Keratinocyte (primary cell): ENCODE measurements at regions not wholly inside any gene's neighbourhood (a gene's known extent, or its start where the extent isn't known, plus 50 kb on each side); places are given as distances from the start of the nearest gene placed in this dataset.

Experiments used
- DNase-seq: peaks from one replicate; pipeline ENCODE4 v3.0.0-alpha.2; 2011; ENCODE audit warnings: low read depth, missing footprints, low spot score
- FAIRE-seq: peaks from 2 replicates; lab custom pipeline; 2011; peaks lifted over from hg19 to GRCh38; lab: Jason Lieb, UNC
- H2AFZ ChIP-seq: 2 replicates; pipeline ENCODE4 v1.6.0; 2012; ENCODE audit warnings: low read length, control low read depth, inconsistent platforms; ENCODE audit not compliant: control insufficient read depth
- H3K27ac ChIP-seq: 2 replicates; pipeline ENCODE4 v1.5.1; 2011; ENCODE audit warnings: low read length; ENCODE audit not compliant: control insufficient read depth, insufficient read depth
- H3K27me3 ChIP-seq: 3 replicates; pipeline ENCODE4 v1.6.0; 2011; ENCODE audit warnings: low read length; ENCODE audit not compliant: control insufficient read depth, insufficient read depth; ENCODE audit errors: extremely low read depth
- H3K36me3 ChIP-seq, 2 experiments: 2 replicates in 1 of 2; 3 replicates in 1 of 2; pipeline ENCODE4 v1.5.1; 2011; ENCODE audit warnings: low read length in 2 of 2, mild to moderate bottlenecking in 1 of 2; ENCODE audit not compliant: control insufficient read depth in 2 of 2, insufficient read depth in 2 of 2; ENCODE audit errors: extremely low read depth in 1 of 2
- H3K4me1 ChIP-seq: 3 replicates; pipeline ENCODE4 v1.5.1; 2011; ENCODE audit warnings: low read length; ENCODE audit not compliant: control insufficient read depth, insufficient read depth; ENCODE audit errors: extremely low read depth
- H3K4me2 ChIP-seq: 3 replicates; pipeline ENCODE4 v1.6.0; 2011; ENCODE audit warnings: low read depth, low read length; ENCODE audit not compliant: control insufficient read depth, insufficient read depth; ENCODE audit errors: extremely low read depth
- H3K4me3 ChIP-seq, 3 experiments: fragments of 200-600 bp in 1 of 3; sonication (generic) in 1 of 3; 2 replicates in 2 of 3; 3 replicates in 1 of 3; pipeline ENCODE4 v1.5.1; 2011 to 2016; ENCODE audit warnings: low read length in 3 of 3, mild to moderate bottlenecking in 3 of 3, control low read depth in 2 of 3, inconsistent platforms in 1 of 3, low read depth in 1 of 3, mixed read lengths in 1 of 3, mixed run types in 1 of 3, moderate library complexity in 1 of 3; ENCODE audit not compliant: control insufficient read depth in 2 of 3, insufficient read depth in 2 of 3; ENCODE audit errors: extremely low read depth in 1 of 3
- H3K79me2 ChIP-seq: 2 replicates; pipeline ENCODE4 v1.6.0; 2012; ENCODE audit warnings: low read length; ENCODE audit not compliant: control insufficient read depth, insufficient read depth
- H3K9ac ChIP-seq: 3 replicates; pipeline ENCODE4 v1.6.0; 2011; ENCODE audit warnings: low read length; ENCODE audit not compliant: control insufficient read depth, insufficient read depth; ENCODE audit errors: extremely low read depth
- H3K9me1 ChIP-seq: 3 replicates; pipeline ENCODE4 v1.6.0; 2011; ENCODE audit warnings: low read length; ENCODE audit not compliant: control insufficient read depth, insufficient read depth; ENCODE audit errors: extremely low read depth
- H3K9me3 ChIP-seq: 2 replicates; pipeline ENCODE4 v1.5.1; 2012; ENCODE audit warnings: low read depth, low read length; ENCODE audit not compliant: control insufficient read depth
- H4K20me1 ChIP-seq: 3 replicates; pipeline ENCODE4 v1.6.0; 2011; ENCODE audit warnings: low read length; ENCODE audit not compliant: control insufficient read depth, insufficient read depth; ENCODE audit errors: extremely low read depth
- CTCF ChIP-seq, 3 experiments: IDR thresholded peaks in 1 of 3; conservative IDR thresholded peaks in 1 of 3; optimal IDR thresholded peaks in 1 of 3; 2 replicates in 2 of 3; 3 replicates in 1 of 3; pipeline versions ENCODE3 to v1.5.1; 2011; ENCODE audit warnings: low read length in 3 of 3, mild to moderate bottlenecking in 3 of 3, moderate library complexity in 2 of 3, control low read depth in 1 of 3, inconsistent platforms in 1 of 3; ENCODE audit not compliant: insufficient read depth in 2 of 3; ENCODE audit errors: extremely low read depth in 1 of 3
- EZH2 ChIP-seq: IDR thresholded peaks from one replicate; pipeline ENCODE4 v1.6.1; 2012; ENCODE audit warnings: inconsistent platforms, mild to moderate bottlenecking, low read length, moderate library complexity
- dilution Hi-C: fragments of 300-500 bp; cut with MboI; formaldehyde crosslinking; loops from one replicate; pipeline ENCODE4 v1.7.0; 2020; ENCODE audit warnings: low sequenced_read_pairs; ENCODE audit not compliant: extremely low pct_ligation_motif_present

- H3K36me3 ChIP-seq, result no peaks in the 10 kb centered on the region
- DNase-seq (no peak), FAIRE-seq (no peak)
- TF ChIP-seq EZH2 (no peak), CTCF (optimal IDR thresholded peaks at IDR 0.05 in 1 of 3, IDR thresholded peaks at IDR 0.05 in 1 of 3, conservative IDR thresholded peaks at IDR 0.05 in 1 of 3; ENCODE audit: extremely low read depth in 1 of 3, insufficient read depth in 2 of 3, low read length in 3 of 3) (no peak)
- H3K79me2 ChIP-seq, result no peaks in the 10 kb centered on the region
- no peak overlapping the region for H2AFZ ChIP-seq
- peaks cover 17% of the 10 kb centered on the region for H3K27me3 ChIP-seq
- no peaks in the 10 kb centered on the region for H3K4me1 ChIP-seq
- H3K27ac ChIP-seq, result no peak overlapping the region
- no peaks in the 10 kb centered on the region for H4K20me1 ChIP-seq
- dilution Hi-C loops, result no loop called here
- no peak overlapping the region for H3K4me2 ChIP-seq
- H3K4me3 ChIP-seq, result no peak overlapping the region
- no peaks in the 10 kb centered on the region for H3K9me1 ChIP-seq
- H3K9ac ChIP-seq, result no peak overlapping the region
- no peaks in the 10 kb centered on the region for H3K9me3 ChIP-seq
Measured at GRCh38 chr7:47192978-47193377, 388.9 kb downstream of the TNS3 start.

- no peaks in the 10 kb centered on the region for H3K9me3 ChIP-seq
- no peak for DNase-seq
- H3K4me1 ChIP-seq, result no peaks in the 10 kb centered on the region
- H3K4me3 ChIP-seq, result no peak overlapping the region
- H3K27ac ChIP-seq, result no peak overlapping the region
- no peak overlapping the region for H3K9ac ChIP-seq
- dilution Hi-C loops, result no loop called here
- H3K9me1 ChIP-seq, result no peaks in the 10 kb centered on the region
- H3K36me3 ChIP-seq, result no peaks in the 10 kb centered on the region
- no peak for TF ChIP-seq CTCF (optimal IDR thresholded peaks at IDR 0.05 in 1 of 3, IDR thresholded peaks at IDR 0.05 in 1 of 3, conservative IDR thresholded peaks at IDR 0.05 in 1 of 3; ENCODE audit: extremely low read depth in 1 of 3, insufficient read depth in 2 of 3, low read length in 3 of 3)
- no peak for FAIRE-seq
- no peaks in the 10 kb centered on the region for H4K20me1 ChIP-seq
- no peak overlapping the region for H2AFZ ChIP-seq
- no peak overlapping the region for H3K4me2 ChIP-seq
- peaks cover 17% of the 10 kb centered on the region for H3K27me3 ChIP-seq
- no peaks in the 10 kb centered on the region for H3K79me2 ChIP-seq
Measured at GRCh38 chr7:47191876-47192291, 390.0 kb downstream of the TNS3 start.
